Renal cortical epithelial cell (primary cell): ENCODE measurements at regions not wholly inside any gene's neighbourhood (a gene's known extent, or its start where the extent isn't known, plus 50 kb on each side); places are given as distances from the start of the nearest gene placed in this dataset.
A peak's percentile ranks its signal among the peaks of the same experiment; 100 is the strongest.

Experiments used
- DNase-seq: peaks from one replicate; pipeline ENCODE4 v3.0.0-alpha.2; 2011; ENCODE audit warnings: low read depth

- no peak for DNase-seq
Measured at GRCh38 chr1:93815366-93816110, 63.5 kb downstream of the DNTTIP2 start.

- DNase-seq: no peak
Measured at GRCh38 chr1:93814795-93815340, 64.1 kb downstream of the DNTTIP2 start.

GRCh38 chr1:93814059-93814794, 64.8 kb downstream of the DNTTIP2 start:
- DNase-seq: peak; percentile 80

GRCh38 chr1:93813076-93813475, 65.9 kb downstream of the DNTTIP2 start:
- DNase-seq: peak; percentile 25

GRCh38 chr1:93811326-93812065, 67.5 kb downstream of the DNTTIP2 start:
- no peak for DNase-seq

GRCh38 chr1:93810316-93810715, 68.7 kb downstream of the DNTTIP2 start:
- DNase-seq: no peak

- no peak for DNase-seq
Measured at GRCh38 chr1:93808871-93809270, 70.1 kb downstream of the DNTTIP2 start.

- DNase-seq: no peak
Measured at GRCh38 chr1:93807311-93807930, 71.6 kb downstream of the DNTTIP2 start.

GRCh38 chr1:93805027-93805610, 73.9 kb downstream of the DNTTIP2 start:
- no peak for DNase-seq

- DNase-seq: peak; percentile 66
Measured at GRCh38 chr1:93804412-93804811, 74.6 kb downstream of the DNTTIP2 start.

- DNase-seq: no peak
Measured at GRCh38 chr1:93801471-93801870, 77.5 kb downstream of the DNTTIP2 start.

GRCh38 chr1:93800856-93801255, 78.2 kb downstream of the DNTTIP2 start:
- DNase-seq: no peak

GRCh38 chr1:93798291-93798690, 80.7 kb downstream of the DNTTIP2 start:
- no peak for DNase-seq

GRCh38 chr1:93784538-93784937, 94.5 kb downstream of the DNTTIP2 start:
- DNase-seq: no peak

GRCh38 chr1:93783876-93784275, 95.1 kb downstream of the DNTTIP2 start:
- DNase-seq: no peak

- DNase-seq: peak; percentile 98
Measured at GRCh38 chr1:93779540-93780165, 98.0 kb upstream of the BCAR3 start.

GRCh38 chr1:93778457-93778856, 96.8 kb upstream of the BCAR3 start:
- no peak for DNase-seq

GRCh38 chr1:93777255-93777654, 95.6 kb upstream of the BCAR3 start:
- DNase-seq: no peak

- no peak for DNase-seq
Measured at GRCh38 chr1:93776728-93777127, 95.1 kb upstream of the BCAR3 start.

GRCh38 chr1:93775224-93775623, 93.6 kb upstream of the BCAR3 start:
- DNase-seq: no peak

- DNase-seq: no peak
Measured at GRCh38 chr1:93774707-93775106, 93.1 kb upstream of the BCAR3 start.
